Uterus (tissue), 3 donors: ENCODE measurements at regions not wholly inside any gene's neighbourhood (a gene's known extent, or its start where the extent isn't known, plus 50 kb on each side); places are given as distances from the start of the nearest gene placed in this dataset.

Experiments
- DNase-seq, 2 donors: peaks; one replicate each; pipeline ENCODE4 v3.0.0-alpha.2; 2019 to 2020
- H3K27ac ChIP-seq, 2 donors: fragments of 200-600 bp; sonication (generic); 1 replicate in 1 of 2; 2 replicates in 1 of 2; pipeline ENCODE4 v1.5.1; 2016 to 2018
- H3K27me3 ChIP-seq, 2 donors: fragments of 200-600 bp; sonication (generic); one replicate each; pipeline ENCODE4 v1.5.1; 2018 to 2019; ENCODE audit warnings: control low read depth in 1 of 2
- H3K36me3 ChIP-seq, 2 donors: fragments of 200-600 bp; sonication (generic); one replicate each; pipeline ENCODE4 v1.5.1; 2019; ENCODE audit warnings: control low read depth in 1 of 2
- H3K4me1 ChIP-seq, 2 donors: fragments of 200-600 bp; sonication (generic); one replicate each; pipeline ENCODE4 v1.5.1; 2018 to 2019; ENCODE audit warnings: control low read depth in 1 of 2
- H3K4me3 ChIP-seq, 2 donors: fragments of 200-600 bp; sonication (generic); 1 replicate in 1 of 2; 2 replicates in 1 of 2; pipeline ENCODE4 v1.5.1; 2018 to 2019; ENCODE audit warnings: mild to moderate bottlenecking in 1 of 2
- H3K9me3 ChIP-seq, 2 donors: fragments of 200-600 bp; sonication (generic); one replicate each; pipeline ENCODE4 v1.5.1; 2019; ENCODE audit warnings: control low read depth in 1 of 2
- CTCF ChIP-seq, 4 experiments: fragments of 200-600 bp in 2 of 4; fragments of 450-650 bp in 2 of 4; sonication (generic) in 2 of 4; IDR thresholded peaks; one replicate each; pipeline ENCODE4 v1.5.1; 2016 to 2019; ENCODE audit warnings: antibody characterized with exemption in 4 of 4, mild to moderate bottlenecking in 2 of 4, moderate library complexity in 1 of 4
- POLR2A ChIP-seq, 2 donors: fragments of 450-650 bp; IDR thresholded peaks; one replicate each; pipeline ENCODE4 v1.6.1; 2016; ENCODE audit warnings: antibody characterized with exemption in 2 of 2, mild to moderate bottlenecking in 1 of 2, moderate library complexity in 1 of 2
- intact Hi-C: fragments of 100-400 bp; cut with DNase I; formaldehyde crosslinking; loops from one replicate; pipeline ENCODE4 v1.15.1; 2023; ENCODE audit warnings: low total_unique reads
- donor health status: DM: yes; HTN: yes; CAD: no.

- TF ChIP-seq POLR2A (IDR thresholded peaks at IDR 0.05) (no peak), CTCF (IDR thresholded peaks at IDR 0.05) (no peak)
- DNase-seq: no peak
- H3K4me3 ChIP-seq: no peak overlapping the region
- no peaks in the 10 kb centered on the region for H3K4me1 ChIP-seq
- no peaks in the 10 kb centered on the region for H3K27me3 ChIP-seq
- H3K36me3 ChIP-seq: no peaks in the 10 kb centered on the region
- H3K9me3 ChIP-seq: no peaks in the 10 kb centered on the region
- intact Hi-C loops: no loop called here
- no peak overlapping the region for H3K27ac ChIP-seq
These were observed 137.2 kb downstream of the CYLD start for GRCh38 chr16:50878966-50879615.

GRCh38 chr16:50878536-50878935 is 136.7 kb downstream of the CYLD start:
- Histone ChIP-seq H3K27me3 (no peaks in the 10 kb centered on the region), H3K27ac (no peak overlapping the region), H3K4me3 (no peak overlapping the region), H3K36me3 (no peaks in the 10 kb centered on the region), H3K9me3 (no peaks in the 10 kb centered on the region), H3K4me1 (no peaks in the 10 kb centered on the region)
- intact Hi-C loops: no loop called here
- TF ChIP-seq POLR2A (IDR thresholded peaks at IDR 0.05) (no peak), CTCF (IDR thresholded peaks at IDR 0.05) (no peak)
- DNase-seq: no peak

- Histone ChIP-seq H3K4me1 (no peaks in the 10 kb centered on the region), H3K27ac (no peak overlapping the region), H3K4me3 (no peak overlapping the region), H3K27me3 (no peaks in the 10 kb centered on the region), H3K9me3 (no peaks in the 10 kb centered on the region), H3K36me3 (no peaks in the 10 kb centered on the region)
- intact Hi-C loops: no loop called here
- TF ChIP-seq POLR2A (IDR thresholded peaks at IDR 0.05): no peak
- DNase-seq: no peak
These were observed 134.4 kb downstream of the CYLD start for GRCh38 chr16:50876263-50876662.

GRCh38 chr16:50868577-50868976 is 126.7 kb downstream of the CYLD start:
- Histone ChIP-seq H3K4me1 (no peaks in the 10 kb centered on the region), H3K36me3 (no peaks in the 10 kb centered on the region), H3K27me3 (no peaks in the 10 kb centered on the region), H3K4me3 (no peak overlapping the region), H3K9me3 (no peaks in the 10 kb centered on the region), H3K27ac (no peak overlapping the region)
- DNase-seq: no peak
- intact Hi-C loops: no loop called here
- TF ChIP-seq CTCF (IDR thresholded peaks at IDR 0.05): no peak
- no peak for TF ChIP-seq POLR2A (IDR thresholded peaks at IDR 0.05)

- Histone ChIP-seq H3K36me3 (no peaks in the 10 kb centered on the region), H3K27me3 (no peaks in the 10 kb centered on the region), H3K4me3 (no peak overlapping the region), H3K4me1 (no peaks in the 10 kb centered on the region), H3K9me3 (no peaks in the 10 kb centered on the region), H3K27ac (no peak overlapping the region)
- intact Hi-C loops: no loop called here
- DNase-seq: no peak
- TF ChIP-seq CTCF (IDR thresholded peaks at IDR 0.05) (no peak), POLR2A (IDR thresholded peaks at IDR 0.05) (no peak)
These were observed 124.9 kb downstream of the CYLD start for GRCh38 chr16:50866806-50867205.

GRCh38 chr16:50864386-50864785 is 122.5 kb downstream of the CYLD start:
- Histone ChIP-seq H3K27ac (no peak overlapping the region), H3K27me3 (no peaks in the 10 kb centered on the region), H3K9me3 (no peaks in the 10 kb centered on the region), H3K4me1 (no peaks in the 10 kb centered on the region), H3K4me3 (no peak overlapping the region), H3K36me3 (no peaks in the 10 kb centered on the region)
- TF ChIP-seq CTCF (IDR thresholded peaks at IDR 0.05) (no peak), POLR2A (IDR thresholded peaks at IDR 0.05) (no peak)
- DNase-seq: no peak
- intact Hi-C loops: no loop called here
